ENCODE measurements at regions not wholly inside any gene's neighbourhood (a gene's known extent, or its start where the extent isn't known, plus 50 kb on each side); places are given as distances from the start of the nearest gene placed in this dataset.

DNA sequence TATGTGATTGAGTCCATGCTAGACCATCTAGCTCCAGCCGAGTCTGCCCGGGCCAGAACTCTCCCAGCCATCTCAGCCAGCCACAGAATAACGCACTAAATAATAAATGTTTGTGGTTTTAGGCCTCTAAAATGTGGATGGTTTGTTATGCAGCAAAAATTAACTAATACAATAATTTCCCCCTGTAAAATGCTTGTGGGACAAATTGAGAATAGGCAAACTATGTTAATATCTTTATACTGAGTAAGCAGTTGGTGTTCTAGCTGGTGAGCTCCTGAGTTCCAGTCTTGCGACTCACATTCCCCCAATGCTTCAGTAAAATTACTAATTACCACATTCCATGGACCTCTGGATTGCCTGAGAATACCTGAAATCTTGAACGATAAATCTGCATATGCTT, 316.8 kb upstream of the NFE2L3 start:
- TF ChIP-seq, protein P1, sequence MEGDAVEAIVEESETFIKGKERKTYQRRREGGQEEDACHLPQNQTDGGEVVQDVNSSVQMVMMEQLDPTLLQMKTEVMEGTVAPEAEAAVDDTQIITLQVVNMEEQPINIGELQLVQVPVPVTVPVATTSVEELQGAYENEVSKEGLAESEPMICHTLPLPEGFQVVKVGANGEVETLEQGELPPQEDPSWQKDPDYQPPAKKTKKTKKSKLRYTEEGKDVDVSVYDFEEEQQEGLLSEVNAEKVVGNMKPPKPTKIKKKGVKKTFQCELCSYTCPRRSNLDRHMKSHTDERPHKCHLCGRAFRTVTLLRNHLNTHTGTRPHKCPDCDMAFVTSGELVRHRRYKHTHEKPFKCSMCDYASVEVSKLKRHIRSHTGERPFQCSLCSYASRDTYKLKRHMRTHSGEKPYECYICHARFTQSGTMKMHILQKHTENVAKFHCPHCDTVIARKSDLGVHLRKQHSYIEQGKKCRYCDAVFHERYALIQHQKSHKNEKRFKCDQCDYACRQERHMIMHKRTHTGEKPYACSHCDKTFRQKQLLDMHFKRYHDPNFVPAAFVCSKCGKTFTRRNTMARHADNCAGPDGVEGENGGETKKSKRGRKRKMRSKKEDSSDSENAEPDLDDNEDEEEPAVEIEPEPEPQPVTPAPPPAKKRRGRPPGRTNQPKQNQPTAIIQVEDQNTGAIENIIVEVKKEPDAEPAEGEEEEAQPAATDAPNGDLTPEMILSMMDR (IDR thresholded peaks at IDR 0.05) = no peak
- TF ChIP-seq POLR2A (IDR thresholded peaks at IDR 0.05) = no peak

Data from testis (tissue), 2 donors.